ENCODE measurements at regions not wholly inside any gene's neighbourhood (a gene's known extent, or its start where the extent isn't known, plus 50 kb on each side); places are given as distances from the start of the nearest gene placed in this dataset.
"Not testable (repeated sequence)": the region's sequence is repeated elsewhere in the genome, so short reads cannot be mapped to it uniquely, and the experiment has no call there.

DNA sequence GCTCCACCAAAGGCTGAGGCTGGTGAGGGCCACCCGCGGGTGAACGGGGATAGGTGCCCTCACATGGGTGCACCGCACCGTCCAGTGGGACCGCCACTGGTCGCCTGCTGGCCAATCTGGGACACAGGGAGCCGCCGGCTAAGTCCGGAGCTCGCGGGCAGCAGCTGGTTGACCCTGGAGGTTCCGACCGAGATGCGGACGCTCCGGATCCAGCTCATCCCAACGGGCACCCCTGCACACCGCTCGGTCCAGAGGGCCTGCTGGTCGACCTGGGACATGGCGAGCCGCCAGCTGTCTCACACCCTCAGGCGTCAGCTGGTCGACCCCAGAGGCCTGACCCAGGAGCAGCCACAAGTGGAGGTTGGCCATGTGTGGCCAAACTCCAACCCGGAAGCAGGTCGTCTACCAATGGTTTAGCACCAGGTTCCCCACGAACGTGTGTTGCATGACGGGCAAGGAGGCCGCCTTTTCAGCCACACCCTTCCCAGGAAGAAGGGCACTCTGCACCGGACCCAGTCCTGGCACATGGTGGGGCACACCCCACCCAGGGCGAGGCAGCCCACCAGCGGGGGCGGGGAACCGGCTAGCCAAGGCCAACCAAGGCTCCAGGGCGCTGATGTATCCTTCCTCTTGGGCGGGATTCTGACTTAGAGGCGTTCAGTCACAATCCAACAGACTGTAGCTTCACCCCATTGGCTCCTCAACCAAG, 746.0 kb upstream of the DEFB115 start:
- no peak for DNase-seq (ENCODE audit: low read depth)

DNA sequence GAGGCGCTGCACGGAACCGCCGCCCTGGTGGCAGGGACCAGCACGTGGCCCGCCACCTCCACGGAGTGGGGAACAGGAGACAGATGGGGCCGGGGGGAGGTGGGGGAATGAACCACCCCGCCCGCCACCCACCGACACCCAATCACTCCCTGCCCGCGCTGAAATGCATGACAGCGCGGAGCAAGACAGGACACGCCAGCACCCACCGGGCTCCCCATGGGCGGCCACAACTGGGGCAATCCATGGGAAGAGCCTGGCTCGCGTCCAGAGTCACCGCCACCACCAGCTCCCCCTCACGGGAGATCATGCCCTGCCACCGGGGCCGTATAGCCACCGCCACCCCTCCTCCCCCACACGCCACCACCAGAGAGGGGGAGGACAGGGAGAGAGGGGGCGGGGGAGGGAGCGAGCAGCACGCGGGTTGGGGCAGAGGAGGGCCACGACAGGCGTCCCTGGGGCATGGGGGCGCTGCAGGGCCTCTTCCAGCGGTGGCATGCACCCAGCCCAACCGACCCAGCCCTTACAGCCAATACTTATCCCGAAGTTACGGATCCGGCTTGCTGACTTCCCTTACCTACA, 744.3 kb upstream of the DEFB115 start:
- DNase-seq (ENCODE audit: low read depth): no peak

GRCh38 chr20:30515915-30516314, 741.5 kb upstream of the DEFB115 start:
- DNase-seq (ENCODE audit: low read depth): not testable (repeated sequence)

- DNase-seq (ENCODE audit: low read depth): not testable (repeated sequence)
Observed at GRCh38 chr20:30518906-30519305, 738.6 kb upstream of the DEFB115 start.

DNA sequence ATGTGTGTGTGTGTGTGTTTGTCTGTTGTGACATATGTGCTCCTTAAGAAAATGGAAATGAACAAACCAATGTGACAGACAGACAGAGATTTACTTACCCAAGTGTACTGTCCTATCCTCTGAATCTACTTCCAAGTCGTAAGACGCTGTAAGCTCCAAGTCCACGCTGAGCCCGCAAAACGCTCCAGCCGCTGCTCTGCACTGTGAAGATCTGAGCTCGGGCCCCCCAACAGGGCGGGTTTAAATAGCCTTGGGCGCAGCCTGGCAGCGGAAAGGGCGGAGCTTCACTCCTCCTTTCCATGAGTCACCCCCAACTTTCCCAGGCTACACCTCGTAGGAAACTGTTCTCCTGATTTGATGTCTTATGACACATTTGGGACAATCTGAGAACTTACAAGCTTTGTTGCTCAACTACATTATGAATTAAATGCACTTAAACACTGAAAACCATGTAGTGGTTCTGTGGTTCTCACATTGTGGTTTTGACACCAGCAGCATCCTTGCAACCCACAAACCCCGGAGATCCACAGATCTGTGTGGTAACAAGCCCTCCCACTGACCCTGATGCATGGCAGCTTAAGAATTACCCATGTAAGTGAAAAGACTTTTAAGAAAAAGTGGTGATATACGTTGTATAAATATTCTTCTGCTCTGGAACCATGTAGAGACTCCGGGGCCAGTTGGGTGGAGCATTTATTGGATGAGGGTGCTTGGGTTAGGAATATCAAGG, 735.6 kb upstream of the DEFB115 start:
- not testable (repeated sequence) for DNase-seq (ENCODE audit: low read depth)

DNA sequence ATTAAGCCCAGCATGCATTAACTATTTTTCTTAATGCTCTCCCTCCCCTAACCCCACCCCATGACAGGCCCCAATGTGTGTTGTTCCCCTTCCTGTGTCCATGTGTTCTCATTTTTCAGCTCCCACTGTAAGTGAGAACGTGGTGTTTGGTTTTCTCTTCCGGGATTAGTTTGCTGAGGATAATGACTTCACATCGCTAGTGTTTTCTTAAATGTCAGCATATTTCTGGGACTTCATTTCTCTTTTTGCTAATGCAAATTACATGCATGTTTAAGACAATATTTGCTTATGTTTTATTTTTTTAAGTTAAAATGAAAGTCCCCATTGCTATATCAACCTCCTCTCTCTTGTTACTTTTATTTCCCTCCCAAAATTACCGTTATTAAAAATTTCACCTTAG, 733.3 kb upstream of the DEFB115 start:
- not testable (repeated sequence) for DNase-seq (ENCODE audit: low read depth)

- DNase-seq (ENCODE audit: low read depth): not testable (repeated sequence)
Observed at GRCh38 chr20:30524761-30525160, 732.7 kb upstream of the DEFB115 start.

DNA sequence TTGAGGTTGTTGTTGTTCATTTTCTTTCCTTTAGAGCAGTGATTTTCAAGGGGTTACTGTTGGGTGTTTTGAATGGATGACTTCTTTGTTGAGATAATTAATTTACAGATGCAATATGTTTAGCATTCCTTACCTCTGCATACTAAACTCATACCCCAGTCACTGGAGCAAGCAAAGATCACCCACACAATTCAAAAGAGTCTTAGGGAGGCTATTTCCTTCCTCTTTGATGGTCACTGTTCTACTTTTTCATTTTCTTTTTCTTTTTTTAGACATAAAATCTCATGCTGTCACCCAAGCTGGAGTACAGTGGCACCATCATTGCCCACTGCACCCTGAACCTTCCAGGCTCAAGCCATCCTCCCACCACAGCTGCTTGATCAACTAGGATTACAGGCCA, 723.8 kb upstream of the DEFB115 start:
- not testable (repeated sequence) for DNase-seq (ENCODE audit: low read depth)

DNA sequence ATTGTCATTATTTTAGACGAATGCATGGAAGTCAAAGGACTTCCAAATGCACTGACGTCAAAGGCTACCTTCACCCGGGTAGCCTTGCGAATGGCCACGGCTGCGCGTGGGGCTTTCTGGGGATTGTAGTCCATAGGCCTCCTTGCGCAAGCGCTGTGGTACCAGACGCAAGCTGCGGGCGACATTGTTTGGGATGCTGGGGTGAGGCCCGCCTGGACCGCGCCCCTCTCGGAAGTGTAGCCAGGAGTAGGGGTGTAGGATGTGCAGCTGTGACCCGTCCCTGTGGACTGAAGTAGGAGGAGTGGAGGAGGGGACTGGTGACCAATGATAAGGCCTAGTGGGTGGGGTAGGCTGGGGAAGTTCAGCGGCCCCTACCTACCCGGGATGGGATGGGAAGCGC, 720.0 kb upstream of the DEFB115 start:
- not testable (repeated sequence) for DNase-seq (ENCODE audit: low read depth)

DNA sequence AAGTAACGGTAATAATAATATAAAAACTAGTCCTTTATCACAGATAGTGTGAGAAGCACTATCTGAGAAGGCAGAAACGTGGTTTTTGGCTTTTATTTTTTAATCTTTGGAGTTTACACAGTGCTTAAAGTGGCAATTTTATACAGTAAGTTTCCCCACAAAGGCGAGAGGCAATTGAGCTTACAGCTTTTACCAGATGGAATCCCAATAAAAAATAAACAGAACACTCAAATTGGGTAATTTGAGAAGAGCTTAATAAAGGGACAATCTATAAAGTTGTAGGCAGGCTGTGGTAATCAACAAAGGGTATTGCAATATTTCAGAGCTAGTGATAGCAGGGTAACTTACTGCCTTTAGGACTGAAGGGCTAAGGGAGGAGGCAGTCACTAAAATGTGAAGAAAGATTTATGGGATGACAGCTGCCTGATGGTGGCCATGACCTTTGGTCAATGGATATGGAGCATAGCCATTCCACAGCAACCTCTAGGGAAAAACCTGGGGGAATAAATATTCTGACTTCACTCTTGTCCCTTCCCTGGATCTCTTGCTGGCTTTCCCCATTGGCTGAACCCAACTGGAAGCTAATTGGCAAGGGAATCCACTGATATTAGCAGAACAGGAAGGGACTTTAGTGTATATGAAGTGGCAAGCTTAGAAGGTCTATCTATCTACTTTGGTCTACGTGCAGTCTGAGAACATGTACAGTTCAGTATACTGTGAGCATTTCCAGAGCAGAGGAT, 717.0 kb upstream of the DEFB115 start:
- DNase-seq (ENCODE audit: low read depth): not testable (repeated sequence)

DNA sequence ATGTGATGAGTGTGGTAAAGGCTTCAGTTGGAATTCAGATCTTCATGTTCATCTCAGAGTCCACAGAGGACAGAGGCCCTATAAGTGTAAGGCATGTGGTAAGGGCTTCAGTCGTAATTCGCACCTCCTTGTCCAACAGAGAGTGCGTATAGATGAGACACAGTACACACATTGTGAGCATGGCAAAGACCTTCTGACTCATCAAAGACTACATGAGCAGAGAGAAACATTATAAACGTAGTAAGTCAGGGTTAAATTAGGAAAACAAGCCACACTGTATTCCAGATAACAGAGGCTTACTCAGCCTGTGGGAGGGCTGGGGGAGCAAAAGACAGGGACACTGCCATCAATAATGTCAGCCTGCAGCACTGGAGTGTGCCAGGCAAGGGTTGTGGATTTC, 706.2 kb upstream of the DEFB115 start:
- not testable (repeated sequence) for DNase-seq (ENCODE audit: low read depth)

DNA sequence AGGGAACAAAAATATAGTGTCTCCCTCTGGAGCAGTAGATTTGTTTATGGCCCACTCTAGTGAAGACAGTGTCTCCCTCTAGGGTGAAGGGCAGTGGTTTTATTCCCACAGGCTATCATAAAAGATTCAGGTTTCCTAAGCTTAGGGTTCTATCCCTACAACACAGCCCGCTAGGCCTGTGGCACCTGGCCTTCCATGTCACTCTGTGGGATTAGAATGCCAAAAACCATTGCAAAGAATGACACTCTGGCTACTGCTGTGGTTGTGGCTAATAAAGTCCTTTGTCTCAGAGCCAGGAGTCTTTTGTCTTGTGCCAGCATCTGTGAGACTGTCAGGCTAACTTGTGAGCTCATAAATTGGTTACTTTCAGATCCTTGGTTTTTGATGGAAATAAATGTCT, 700.7 kb upstream of the DEFB115 start:
- not testable (repeated sequence) for DNase-seq (ENCODE audit: low read depth)

DNA sequence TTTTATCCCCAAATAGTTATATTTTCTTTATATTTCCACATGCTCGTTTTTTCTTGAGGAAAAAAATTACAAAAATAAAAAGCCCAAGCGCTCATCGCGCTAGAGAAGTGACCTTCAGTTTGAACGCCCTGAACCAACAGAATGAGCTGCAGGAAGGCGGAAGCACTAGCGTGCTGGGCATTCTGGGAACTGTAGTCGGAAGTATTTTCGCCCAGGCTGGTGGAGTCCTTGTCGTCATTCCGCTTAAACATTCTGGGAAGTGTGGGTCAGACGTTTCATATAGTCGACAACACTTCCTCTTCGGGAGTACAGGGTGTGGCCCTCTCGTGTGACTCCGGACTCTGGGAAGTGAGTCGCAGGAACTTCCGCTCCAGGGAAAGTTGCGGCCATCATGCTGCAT, 692.4 kb upstream of the DEFB115 start:
- not testable (repeated sequence) for DNase-seq (ENCODE audit: low read depth)

GRCh38 chr20:30569867-30570266, 687.6 kb upstream of the DEFB115 start:
- not testable (repeated sequence) for DNase-seq (ENCODE audit: low read depth)

DNA sequence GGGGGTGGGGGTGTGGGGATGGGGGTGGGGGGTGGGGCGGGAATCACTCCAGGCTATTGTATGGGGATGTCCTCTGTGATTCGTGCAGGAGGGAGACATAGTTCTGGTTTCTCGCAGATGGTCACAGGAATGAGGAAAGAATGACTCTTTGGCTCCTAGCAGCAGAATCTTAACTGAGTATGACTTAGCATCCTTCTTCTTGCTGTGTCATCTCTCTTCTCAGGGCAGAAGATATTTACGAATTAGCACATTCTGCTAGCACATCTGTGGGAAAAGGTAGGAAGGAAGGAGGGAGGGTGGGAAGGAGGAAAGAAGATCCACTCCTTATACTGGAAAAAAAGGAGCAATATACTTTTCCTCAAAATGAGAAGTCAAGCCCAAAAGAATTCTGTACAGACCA, 686.8 kb upstream of the DEFB115 start:
- DNase-seq (ENCODE audit: low read depth): not testable (repeated sequence)

DNA sequence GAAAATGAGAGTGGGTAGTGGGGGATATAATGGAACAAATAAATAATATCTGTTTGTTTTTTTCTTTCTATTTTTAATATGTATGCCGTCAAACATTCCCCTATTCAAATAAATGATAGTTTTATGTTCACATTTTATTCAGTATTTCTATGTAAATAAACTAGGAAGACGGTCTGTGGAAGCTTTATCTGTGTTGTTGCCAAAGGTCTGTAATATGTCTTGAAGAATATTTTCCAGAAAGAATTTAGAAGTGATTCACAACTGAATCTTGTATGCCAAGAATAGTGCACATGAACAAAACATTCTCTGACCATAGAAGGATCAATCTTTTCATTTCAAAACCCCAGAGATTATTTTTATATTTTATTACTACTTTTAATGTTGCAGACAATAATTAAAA, 683.1 kb upstream of the DEFB115 start:
- not testable (repeated sequence) for DNase-seq (ENCODE audit: low read depth)

DNA sequence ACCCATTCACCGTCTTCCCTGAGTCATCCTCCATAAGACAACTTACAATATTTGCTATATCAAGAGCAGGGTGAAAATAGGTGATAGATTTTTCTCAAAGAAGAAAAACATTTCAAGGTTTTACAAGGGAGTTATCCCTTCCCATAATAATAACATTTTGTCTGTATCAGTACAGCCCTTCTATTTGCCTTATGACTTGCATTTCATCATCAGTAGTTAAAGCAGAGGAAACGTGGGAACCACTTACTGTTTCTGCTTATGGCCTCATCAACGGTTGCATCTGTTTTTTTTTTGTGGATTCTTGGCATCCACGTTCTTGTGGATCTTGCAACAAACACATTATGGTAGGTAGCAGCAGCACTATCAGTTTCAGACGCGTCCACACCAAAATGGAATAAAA, 678.4 kb upstream of the DEFB115 start:
- not testable (repeated sequence) for DNase-seq (ENCODE audit: low read depth)

- DNase-seq (ENCODE audit: low read depth): peak; percentile 61
Observed at GRCh38 chr20:30579824-30580438, 677.5 kb upstream of the DEFB115 start.

GRCh38 chr20:30581839-30582238, 675.6 kb upstream of the DEFB115 start:
- not testable (repeated sequence) for DNase-seq (ENCODE audit: low read depth)

DNA sequence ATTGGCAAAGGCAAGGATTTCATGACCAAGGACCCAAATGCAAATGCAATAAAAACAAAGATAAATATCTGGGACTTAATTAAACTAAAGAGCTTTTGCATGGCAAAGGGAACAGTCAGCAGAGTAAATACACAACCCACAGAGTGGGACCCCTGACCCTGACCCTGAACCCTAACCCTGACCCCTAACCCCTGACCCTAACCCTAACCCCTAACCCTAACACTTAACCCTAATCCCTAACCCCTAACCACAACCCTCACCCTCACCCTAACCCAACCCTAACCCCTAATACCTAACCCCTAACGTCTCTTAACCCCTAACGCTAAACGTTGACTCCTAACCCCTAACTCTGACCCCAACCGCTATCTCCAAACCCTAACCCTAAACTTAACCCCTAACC, 673.1 kb upstream of the DEFB115 start:
- not testable (repeated sequence) for DNase-seq (ENCODE audit: low read depth)

DNA sequence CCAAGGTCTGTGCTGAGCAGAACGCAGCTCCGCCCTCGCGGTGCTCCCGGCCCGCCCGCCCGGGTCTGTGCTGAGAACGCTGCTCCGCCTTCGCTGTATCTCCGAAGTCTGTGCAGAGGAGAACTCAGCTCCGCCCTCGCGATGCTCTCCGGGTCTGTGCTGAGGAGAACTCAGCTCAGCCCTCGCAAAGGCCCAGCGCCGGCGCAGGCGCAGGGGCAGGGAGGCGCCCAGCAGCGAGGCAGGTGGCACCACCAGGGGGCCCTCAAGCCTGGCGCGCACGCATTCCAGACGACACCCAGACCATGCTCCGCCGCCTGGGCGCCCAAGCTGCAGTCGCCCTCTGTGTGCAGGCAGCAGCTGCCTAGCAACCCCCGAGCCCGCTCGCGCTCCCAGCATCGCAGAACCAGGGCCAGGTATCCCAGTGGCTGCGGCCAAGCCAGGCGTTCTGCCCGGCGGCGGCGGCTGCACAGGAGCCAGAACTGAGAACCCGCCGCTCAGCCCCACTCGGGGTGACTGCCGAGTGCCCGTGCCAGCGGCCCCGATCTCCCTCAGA, 672.1 kb upstream of the DEFB115 start:
- peak; percentile 23 for DNase-seq (ENCODE audit: low read depth)

GRCh38 chr20:30586178-30586577, 671.3 kb upstream of the DEFB115 start:
- not testable (repeated sequence) for DNase-seq (ENCODE audit: low read depth)

Measured in fibroblast of gingiva (primary cell).